Activated B cell treated with CpG ODN at 0.5 μM for 24 hours (primary cell): ENCODE measurements at regions not wholly inside any gene's neighbourhood (a gene's known extent, or its start where the extent isn't known, plus 50 kb on each side); places are given as distances from the start of the nearest gene placed in this dataset.

ENCODE experiments used
- ATAC-seq: fragments of 200-7000 bp; cut with Tn5 transposase; one replicate; pipeline ENCODE4 v1.10.0; 2021; ENCODE audit warnings: low read depth, mild to moderate bottlenecking, moderate library complexity
- CTCF ChIA-PET: fragments of 350-600 bp; sonication (Branson Sonifier 250); formaldehyde crosslinking; loops from one replicate; lab custom pipeline; 2021; ENCODE audit warnings: antibody characterized with exemption; lab: Charles Lee
- POLR2A ChIA-PET: fragments of 350-600 bp; sonication (Branson Sonifier 250); formaldehyde crosslinking; loops from one replicate; lab custom pipeline; 2021; ENCODE audit warnings: antibody characterized with exemption; lab: Charles Lee
- DNase-seq: peaks from one replicate; pipeline ENCODE4 v3.0.0; 2022
- H3K27ac Mint-ChIP-seq: one replicate; pipeline ENCODE4 v1.8.0; 2020; ENCODE audit warnings: mixed read lengths
- H3K27me3 Mint-ChIP-seq: one replicate; pipeline ENCODE4 v1.8.0; 2021; ENCODE audit warnings: mixed read lengths
- H3K36me3 Mint-ChIP-seq: one replicate; pipeline ENCODE4 v1.8.0; 2021; ENCODE audit warnings: low read depth, mixed read lengths
- H3K4me1 Mint-ChIP-seq: one replicate; pipeline ENCODE4 v1.8.0; 2021; ENCODE audit warnings: mixed read lengths
- H3K4me3 Mint-ChIP-seq: one replicate; pipeline ENCODE4 v1.8.0; 2020; ENCODE audit warnings: mild to moderate bottlenecking, mixed read lengths
- H3K9me3 Mint-ChIP-seq: one replicate; pipeline ENCODE4 v1.8.0; 2020; ENCODE audit warnings: mixed read lengths
- intact Hi-C: fragments of 100-400 bp; cut with micrococcal nuclease; formaldehyde crosslinking; loops from one replicate; pipeline ENCODE4 v1.15.1; 2024
- TF ChIP-seq, protein P1 (sequence below): fragments of 200-600 bp; IDR thresholded peaks from one replicate; pipeline ENCODE4 v1.8.0; 2022; ENCODE audit warnings: antibody characterized with exemption, mild to moderate bottlenecking

DNA sequence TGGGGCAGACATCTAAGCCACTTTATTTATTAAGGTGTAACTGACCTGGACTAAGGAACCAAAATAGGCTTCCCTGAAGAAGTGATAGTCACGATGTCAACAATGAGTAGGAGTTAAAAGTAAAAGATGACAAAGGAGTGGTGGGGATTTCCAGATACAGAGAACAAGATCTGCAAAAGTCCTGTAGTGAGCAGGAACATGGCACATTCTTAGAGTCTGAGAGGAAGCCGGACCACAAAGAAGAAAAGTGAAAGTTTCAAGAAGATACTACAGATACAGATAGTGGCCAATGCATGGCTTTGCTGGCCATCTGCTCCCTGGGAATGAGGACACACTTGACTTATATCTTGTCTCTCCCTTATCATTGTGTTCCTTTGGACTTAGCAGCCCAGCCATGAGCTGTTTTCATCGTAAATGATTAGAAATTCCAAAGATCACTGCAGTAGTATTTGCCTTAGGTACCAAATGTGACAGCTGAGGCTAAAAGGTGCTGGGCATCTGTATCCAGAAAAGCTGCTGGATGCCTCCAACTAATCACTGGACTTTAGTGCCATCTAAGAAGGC, 302.4 kb upstream of the NR5A2 start:
- no peak for DNase-seq
- no peak for ATAC-seq
- Mint-ChIP-seq H3K4me3 (no peak overlapping the region), H3K9me3 (no peaks in the 10 kb centered on the region), H3K36me3 (no peaks in the 10 kb centered on the region), H3K4me1 (no peaks in the 10 kb centered on the region), H3K27ac (no peak overlapping the region), H3K27me3 (peaks cover 6% of the 10 kb centered on the region)
- ChIA-PET CTCF (no interaction called here), POLR2A (no interaction called here)
- TF ChIP-seq, protein P1, sequence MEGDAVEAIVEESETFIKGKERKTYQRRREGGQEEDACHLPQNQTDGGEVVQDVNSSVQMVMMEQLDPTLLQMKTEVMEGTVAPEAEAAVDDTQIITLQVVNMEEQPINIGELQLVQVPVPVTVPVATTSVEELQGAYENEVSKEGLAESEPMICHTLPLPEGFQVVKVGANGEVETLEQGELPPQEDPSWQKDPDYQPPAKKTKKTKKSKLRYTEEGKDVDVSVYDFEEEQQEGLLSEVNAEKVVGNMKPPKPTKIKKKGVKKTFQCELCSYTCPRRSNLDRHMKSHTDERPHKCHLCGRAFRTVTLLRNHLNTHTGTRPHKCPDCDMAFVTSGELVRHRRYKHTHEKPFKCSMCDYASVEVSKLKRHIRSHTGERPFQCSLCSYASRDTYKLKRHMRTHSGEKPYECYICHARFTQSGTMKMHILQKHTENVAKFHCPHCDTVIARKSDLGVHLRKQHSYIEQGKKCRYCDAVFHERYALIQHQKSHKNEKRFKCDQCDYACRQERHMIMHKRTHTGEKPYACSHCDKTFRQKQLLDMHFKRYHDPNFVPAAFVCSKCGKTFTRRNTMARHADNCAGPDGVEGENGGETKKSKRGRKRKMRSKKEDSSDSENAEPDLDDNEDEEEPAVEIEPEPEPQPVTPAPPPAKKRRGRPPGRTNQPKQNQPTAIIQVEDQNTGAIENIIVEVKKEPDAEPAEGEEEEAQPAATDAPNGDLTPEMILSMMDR: no peak
- intact Hi-C loops: no loop called here

DNA sequence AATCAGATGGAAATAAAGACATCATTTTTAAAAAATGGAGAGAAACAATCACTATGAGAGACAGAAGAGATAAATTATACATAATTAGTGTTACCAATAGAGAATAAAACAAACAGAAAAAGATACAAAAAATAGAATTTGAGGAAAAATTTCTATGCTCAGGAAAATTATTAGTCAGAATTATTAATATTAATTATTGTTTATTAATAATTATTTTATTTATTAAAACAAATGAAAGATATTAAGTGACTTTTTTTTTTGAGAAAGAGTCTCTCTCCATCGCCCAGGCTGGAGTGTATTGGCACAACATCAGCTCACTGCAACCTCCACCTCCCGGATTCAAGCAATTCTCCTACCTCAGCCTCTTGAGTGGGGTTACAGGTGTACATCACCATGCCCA, 299.8 kb upstream of the NR5A2 start:
- Mint-ChIP-seq H3K9me3 (no peaks in the 10 kb centered on the region), H3K4me3 (no peak overlapping the region), H3K36me3 (no peaks in the 10 kb centered on the region), H3K4me1 (no peaks in the 10 kb centered on the region), H3K27ac (no peak overlapping the region), H3K27me3 (peaks cover 3% of the 10 kb centered on the region)
- DNase-seq: no peak
- intact Hi-C loops: no loop called here
- TF ChIP-seq, protein P1: no peak
- no peak for ATAC-seq
- ChIA-PET CTCF (no interaction called here), POLR2A (no interaction called here)

DNA sequence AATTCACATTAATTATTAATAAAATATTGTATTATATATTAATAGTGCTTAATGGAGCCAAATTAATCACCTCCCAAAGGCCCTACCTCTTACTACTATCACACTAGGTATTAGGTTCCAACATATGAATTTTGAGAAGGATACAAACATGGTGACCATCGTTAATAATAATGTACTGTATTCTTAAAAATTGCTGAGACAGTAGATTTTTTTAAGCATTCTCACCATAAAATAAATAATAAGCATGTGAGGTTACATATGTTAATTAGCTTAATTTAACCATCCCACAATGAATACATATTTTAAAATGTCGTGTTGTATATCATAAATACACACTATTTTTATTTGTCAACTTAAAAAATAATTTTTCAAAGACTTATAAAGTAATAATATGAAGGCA, 299.2 kb upstream of the NR5A2 start:
- DNase-seq: no peak
- POLR2A ChIA-PET: no interaction called here
- Mint-ChIP-seq H3K36me3 (no peaks in the 10 kb centered on the region), H3K4me3 (no peak overlapping the region), H3K27me3 (peaks cover 3% of the 10 kb centered on the region), H3K9me3 (peaks cover 2% of the 10 kb centered on the region), H3K4me1 (no peaks in the 10 kb centered on the region), H3K27ac (no peak overlapping the region)
- ATAC-seq: no peak
- TF ChIP-seq, protein P1: no peak
- CTCF ChIA-PET: no interaction called here
- intact Hi-C loops: no loop called here

DNA sequence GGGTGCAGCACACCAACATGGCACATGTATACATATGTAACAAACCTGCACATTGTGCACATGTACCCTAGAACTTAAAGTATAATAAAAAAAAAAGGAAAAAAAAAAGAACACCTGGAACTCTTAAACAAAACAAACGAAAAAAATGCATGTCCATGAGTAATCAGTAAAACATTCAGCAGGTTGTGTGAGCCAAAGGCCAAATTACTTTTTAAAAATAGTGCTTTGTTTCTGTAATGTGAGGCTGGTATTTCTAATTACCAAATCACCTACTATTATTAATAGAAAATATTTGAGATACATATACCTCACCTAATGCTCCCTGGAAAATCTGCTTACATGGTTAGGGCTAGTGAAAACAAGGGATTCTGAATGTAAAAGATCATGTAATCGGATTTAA, 294.4 kb upstream of the NR5A2 start:
- H3K9me3 Mint-ChIP-seq: peaks cover 2% of the 10 kb centered on the region
- no peak for DNase-seq
- H3K36me3 Mint-ChIP-seq: no peaks in the 10 kb centered on the region
- TF ChIP-seq, protein P1: no peak
- no peaks in the 10 kb centered on the region for H3K27me3 Mint-ChIP-seq
- no peak overlapping the region for H3K4me3 Mint-ChIP-seq
- H3K27ac Mint-ChIP-seq: no peak overlapping the region
- ChIA-PET POLR2A (no interaction called here), CTCF (no interaction called here)
- H3K4me1 Mint-ChIP-seq: no peaks in the 10 kb centered on the region
- intact Hi-C loops: no loop called here
- ATAC-seq: no peak

DNA sequence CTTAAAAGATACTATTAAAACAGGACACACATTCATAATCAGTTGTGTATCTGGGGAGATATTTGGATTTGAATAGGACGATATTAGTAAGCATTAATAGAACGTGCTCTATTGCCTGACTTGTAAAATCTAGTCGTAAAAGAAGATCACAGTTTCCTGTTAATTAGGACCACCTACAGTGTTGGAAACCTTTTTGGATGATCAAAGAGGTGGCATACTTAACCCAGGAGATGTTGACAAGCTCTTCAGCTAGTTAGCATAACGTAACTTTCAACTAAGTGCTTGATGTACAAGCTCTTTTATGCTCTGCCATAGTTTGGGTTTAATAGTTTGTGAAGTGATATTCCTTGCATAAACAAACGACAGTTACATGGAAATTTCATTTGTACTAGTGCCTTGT, 293.3 kb upstream of the NR5A2 start:
- Mint-ChIP-seq H3K27ac (no peak overlapping the region), H3K9me3 (peaks cover 2% of the 10 kb centered on the region), H3K4me1 (no peaks in the 10 kb centered on the region), H3K36me3 (no peaks in the 10 kb centered on the region), H3K4me3 (no peak overlapping the region), H3K27me3 (no peaks in the 10 kb centered on the region)
- CTCF ChIA-PET: no interaction called here
- no peak for ATAC-seq
- POLR2A ChIA-PET: no interaction called here
- TF ChIP-seq, protein P1: no peak
- DNase-seq: no peak
- intact Hi-C loops: no loop called here
